Stimulated activated CD8-positive, alpha-beta memory T cell treated with anti-CD3 and anti-CD28 coated beads, Interleukin-4, amount 100 ng/mL, for 48 hours (primary cell): ENCODE measurements at regions not wholly inside any gene's neighbourhood (a gene's known extent, or its start where the extent isn't known, plus 50 kb on each side); places are given as distances from the start of the nearest gene placed in this dataset.

Source experiments
- DNase-seq: peaks from one replicate; pipeline ENCODE4 v3.0.0-alpha.2; 2020

- no peak for DNase-seq
Observed at GRCh38 chr2:221211653-221212052, 360.5 kb downstream of the EPHA4 start.

- DNase-seq, result no peak
Observed at GRCh38 chr2:221212105-221212504, 360.0 kb downstream of the EPHA4 start.

DNA sequence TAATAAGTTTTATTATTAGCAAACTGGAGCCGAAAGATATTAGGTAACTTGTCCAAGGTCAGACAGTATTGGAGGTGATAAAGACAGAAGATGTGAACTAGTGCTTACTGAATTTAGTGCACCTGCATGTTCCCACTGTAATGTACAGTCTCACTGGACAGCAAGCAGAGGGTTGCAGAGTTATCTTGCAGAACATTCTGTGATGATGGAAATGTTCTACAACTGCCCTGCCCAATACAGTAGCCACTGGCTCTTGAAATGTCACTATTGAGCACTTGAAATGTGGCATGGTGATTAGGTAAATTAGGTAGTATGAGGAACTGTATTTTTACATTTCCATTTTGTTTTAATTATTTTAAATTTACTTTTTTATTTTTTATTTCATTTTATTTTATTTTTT is 356.6 kb downstream of the EPHA4 start:
- DNase-seq, result no peak

- DNase-seq, result no peak
Observed at GRCh38 chr2:221216636-221217035, 355.5 kb downstream of the EPHA4 start.

GRCh38 chr2:221225752-221226151 is 346.4 kb downstream of the EPHA4 start:
- DNase-seq, result no peak

GRCh38 chr2:221228214-221228769 is 343.8 kb downstream of the EPHA4 start:
- DNase-seq, result no peak

DNA sequence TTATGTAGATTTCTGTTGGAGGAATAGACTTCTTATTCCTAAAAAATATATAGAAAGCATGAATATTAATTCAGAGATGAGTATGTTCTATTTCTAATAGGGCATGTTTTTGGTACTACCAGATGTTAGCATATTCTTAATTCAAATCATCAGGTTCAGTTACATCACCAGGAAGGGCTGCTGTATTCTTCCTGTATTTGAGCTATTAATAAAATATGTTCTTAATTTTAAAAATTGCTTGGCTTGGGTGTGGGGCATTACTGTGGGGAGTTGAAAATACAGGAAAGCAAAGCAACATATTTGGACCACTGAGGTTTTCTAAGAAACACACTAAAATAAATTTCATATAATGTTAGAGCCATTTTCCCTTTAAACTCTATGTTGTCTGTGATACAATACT is 343.0 kb downstream of the EPHA4 start:
- DNase-seq, result no peak

DNA sequence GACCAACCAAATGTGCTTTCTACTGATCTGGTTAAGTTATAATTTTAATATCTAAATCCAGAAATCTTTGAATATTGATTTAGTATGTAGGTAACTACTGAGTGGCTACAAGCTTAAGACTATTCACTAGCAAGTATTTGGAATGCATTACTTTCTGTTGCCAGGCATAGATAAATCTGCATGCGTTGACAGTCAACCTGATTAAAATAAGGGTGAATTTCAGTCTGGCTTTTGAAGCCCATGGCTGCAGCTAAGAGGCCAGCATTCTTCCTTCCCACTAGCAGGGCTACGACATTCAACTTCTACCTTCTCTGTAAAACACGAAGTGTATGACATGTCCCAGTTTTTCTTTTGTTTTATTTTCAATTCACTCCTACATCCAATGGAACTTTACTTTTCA is 340.6 kb downstream of the EPHA4 start:
- no peak for DNase-seq

DNA sequence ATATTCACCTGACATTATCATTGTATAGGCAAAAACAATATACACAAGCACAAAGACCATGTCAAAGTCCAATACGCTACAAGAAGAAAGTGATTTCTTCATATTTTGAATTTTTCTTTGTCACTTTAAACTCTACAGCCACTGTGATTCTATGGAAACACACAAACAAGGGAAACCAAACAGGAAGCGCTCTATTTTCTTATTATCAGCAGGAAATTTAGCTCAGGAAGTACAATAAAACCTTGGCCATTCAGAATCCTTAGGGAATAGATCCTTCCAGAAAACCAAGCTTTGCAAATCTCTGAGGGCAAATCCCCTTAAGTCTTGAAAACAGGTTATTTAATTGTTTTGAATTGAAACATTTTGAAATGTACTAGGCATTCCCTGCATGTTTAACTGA is 336.2 kb downstream of the EPHA4 start:
- DNase-seq, result no peak

DNA sequence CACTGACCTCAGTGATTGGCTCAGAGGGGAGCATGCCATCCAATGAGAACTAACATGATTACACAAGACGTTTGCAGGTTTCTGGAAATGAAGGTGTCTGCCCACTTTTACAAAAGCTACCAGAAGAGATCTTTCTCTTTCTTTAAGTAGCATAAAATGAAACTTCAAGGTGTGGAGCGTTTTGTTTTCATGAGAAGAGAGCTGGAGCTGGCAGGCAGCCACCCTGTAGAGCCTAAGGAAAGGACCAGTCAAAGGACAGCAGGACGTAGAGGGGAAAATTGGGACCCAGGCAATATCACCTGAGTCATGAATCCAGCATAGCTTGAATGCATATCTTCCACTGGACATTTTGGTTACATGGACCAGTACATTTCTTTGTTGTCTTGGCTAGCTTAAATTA is 331.0 kb downstream of the EPHA4 start:
- DNase-seq, result no peak

DNA sequence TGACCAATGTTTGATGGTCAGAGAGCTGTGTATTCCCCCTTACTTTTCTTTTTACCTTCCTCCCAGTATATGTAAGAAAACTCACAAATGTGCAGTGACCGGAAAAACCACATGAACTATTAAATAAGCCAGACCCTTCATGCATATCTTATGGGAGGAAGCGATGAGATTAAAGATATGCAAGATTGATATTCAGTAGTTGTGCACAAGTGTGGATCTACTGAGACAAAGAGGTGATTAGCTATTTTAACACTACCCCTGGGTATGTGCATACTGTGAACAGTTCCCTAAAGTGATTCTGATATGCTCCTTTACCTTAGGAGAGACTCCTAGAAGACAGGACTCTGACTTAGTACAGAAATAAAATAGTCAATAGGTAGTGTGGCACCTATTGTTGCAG is 328.3 kb downstream of the EPHA4 start:
- DNase-seq, result no peak

GRCh38 chr2:221245045-221245444 is 327.1 kb downstream of the EPHA4 start:
- DNase-seq, result no peak

DNA sequence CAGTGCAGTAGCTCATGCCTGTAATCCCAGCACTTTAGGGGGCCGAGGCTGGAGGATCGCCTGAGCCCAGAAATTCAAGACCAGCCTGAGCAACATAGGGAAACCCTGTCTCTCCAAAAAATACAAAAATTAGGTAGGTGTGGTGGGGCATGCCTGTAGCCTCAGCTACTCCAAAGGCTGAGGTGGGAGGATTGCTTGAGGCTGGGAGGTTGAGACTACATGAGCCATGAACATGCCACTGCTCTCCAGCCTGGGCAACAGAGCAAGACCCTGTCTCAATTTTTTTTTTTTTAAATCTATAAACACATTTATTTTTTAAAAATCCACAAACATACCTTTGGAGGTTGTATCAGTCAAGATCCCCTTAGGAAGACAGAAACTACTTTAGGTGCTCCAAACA is 326.3 kb downstream of the EPHA4 start:
- DNase-seq, result no peak

DNA sequence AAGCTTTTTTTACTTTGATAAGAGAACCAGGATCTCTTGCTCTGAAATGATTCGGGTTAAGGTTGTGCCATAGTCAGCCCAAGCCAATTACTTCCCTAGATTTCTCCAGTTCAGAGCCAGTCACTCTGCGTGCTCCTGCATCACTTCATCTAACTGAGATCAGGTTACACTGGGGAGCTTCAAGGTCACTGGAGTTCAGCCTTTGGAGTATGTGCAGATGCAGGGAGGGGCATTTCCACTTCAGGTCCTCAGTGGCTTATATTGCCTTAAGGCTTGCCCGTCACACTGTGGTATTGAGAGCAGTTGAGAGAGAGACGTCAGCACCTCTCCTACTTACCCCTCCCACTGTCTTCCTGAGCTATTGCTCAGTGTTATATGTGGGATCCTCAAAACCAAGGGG is 317.8 kb downstream of the EPHA4 start:
- no peak for DNase-seq

- no peak for DNase-seq
Observed at GRCh38 chr2:221255862-221256261, 316.2 kb downstream of the EPHA4 start.

DNA sequence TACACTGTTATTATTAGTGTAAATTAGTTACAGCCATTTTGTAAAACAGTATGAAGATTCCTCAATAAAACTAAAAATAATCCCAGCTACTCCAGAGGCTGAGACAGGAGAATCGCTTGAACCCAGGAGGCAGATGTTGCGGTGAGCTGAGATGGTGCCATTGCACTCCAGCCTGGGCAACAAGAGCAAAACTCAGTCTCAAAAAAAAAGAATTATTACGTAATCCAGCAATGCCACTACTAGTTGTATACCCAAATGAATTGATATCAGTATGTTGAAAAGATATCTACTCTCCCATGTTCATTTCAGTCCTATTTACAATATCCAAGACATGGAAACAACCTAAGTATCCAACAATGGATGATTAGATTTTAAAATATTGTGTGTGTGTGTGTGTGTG is 313.6 kb downstream of the EPHA4 start:
- DNase-seq, result no peak

GRCh38 chr2:221262651-221263050 is 309.5 kb downstream of the EPHA4 start:
- no peak for DNase-seq

- DNase-seq, result no peak
Observed at GRCh38 chr2:221263573-221263972, 308.5 kb downstream of the EPHA4 start.

DNA sequence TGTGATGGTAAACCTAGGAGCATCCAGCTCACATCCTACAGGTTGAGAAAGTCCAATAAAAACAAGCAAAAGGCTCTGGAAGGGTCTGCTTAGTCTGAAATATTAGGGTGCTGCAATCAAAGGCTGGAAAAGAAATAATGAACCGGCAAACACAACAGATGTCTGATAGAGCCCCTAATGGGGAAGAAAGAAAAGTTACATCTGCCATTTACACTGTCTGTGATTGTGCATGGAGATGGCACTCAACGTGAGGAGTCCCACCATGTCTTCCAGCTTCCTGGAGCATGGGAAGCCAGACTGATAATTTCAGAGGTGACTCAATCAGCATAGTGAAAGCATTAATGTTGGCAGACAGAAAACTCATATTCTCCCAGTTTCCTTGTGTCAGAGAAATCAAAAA is 307.8 kb downstream of the EPHA4 start:
- DNase-seq, result no peak

- DNase-seq, result no peak
Observed at GRCh38 chr2:221267773-221268425, 304.2 kb downstream of the EPHA4 start.

DNA sequence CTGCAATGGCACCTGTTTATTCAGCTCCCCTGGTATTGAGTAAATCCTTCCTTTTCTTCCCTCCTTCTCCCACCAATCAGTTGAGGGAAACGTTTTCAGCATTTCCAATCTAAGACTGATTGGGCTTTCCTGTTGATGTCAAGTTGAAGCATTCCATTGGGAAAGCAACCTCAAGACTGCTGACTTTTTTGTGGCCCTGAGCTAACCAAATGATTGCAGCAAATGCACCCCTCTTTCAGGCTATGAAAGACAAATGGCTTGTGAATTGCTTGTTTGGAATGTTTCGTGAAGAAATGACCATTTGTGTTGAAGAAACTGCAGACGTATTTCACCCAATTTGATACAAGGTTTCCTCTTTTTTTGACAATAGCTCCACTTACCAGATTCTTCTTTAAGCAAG is 303.5 kb downstream of the EPHA4 start:
- no peak for DNase-seq

GRCh38 chr2:221270806-221271205 is 301.3 kb downstream of the EPHA4 start:
- no peak for DNase-seq

DNA sequence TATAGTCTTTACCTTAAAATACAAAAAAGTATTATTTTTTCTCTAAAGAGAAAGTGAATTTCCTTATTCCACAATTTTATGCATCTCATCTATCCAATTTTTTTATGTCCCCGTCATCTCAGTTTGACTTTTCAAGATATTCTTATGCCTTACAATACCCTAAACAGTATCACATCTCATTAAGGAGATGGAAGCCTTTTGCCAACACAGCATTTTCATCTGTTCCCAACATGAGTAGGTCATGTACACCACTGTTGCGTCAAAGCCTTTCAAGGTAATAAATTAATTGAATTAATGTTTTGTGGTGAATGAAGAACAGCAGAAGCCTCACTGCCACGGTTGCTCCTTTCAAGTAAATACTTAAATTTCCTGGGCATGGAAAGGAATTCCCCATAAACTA is 299.4 kb downstream of the EPHA4 start:
- DNase-seq, result no peak

GRCh38 chr2:221276033-221276432 is 296.1 kb downstream of the EPHA4 start:
- no peak for DNase-seq

GRCh38 chr2:221276601-221277000 is 295.5 kb downstream of the EPHA4 start:
- no peak for DNase-seq
